HTR-8/SVneo (cell line): ENCODE measurements at regions not wholly inside any gene's neighbourhood (a gene's known extent, or its start where the extent isn't known, plus 50 kb on each side); places are given as distances from the start of the nearest gene placed in this dataset.

Source experiments
- DNase-seq: peaks from one replicate; pipeline ENCODE4 v3.0.0; 2011; ENCODE audit warnings: low spot score, mixed read lengths; ENCODE audit not compliant: insufficient read length
- FAIRE-seq: peaks from 2 replicates; lab custom pipeline; 2011; peaks lifted over from hg19 to GRCh38; lab: Jason Lieb, UNC

GRCh38 chr16:82567175-82567574 is 59.6 kb upstream of the CDH13 start:
- FAIRE-seq (no peak), DNase-seq (no peak)

DNA sequence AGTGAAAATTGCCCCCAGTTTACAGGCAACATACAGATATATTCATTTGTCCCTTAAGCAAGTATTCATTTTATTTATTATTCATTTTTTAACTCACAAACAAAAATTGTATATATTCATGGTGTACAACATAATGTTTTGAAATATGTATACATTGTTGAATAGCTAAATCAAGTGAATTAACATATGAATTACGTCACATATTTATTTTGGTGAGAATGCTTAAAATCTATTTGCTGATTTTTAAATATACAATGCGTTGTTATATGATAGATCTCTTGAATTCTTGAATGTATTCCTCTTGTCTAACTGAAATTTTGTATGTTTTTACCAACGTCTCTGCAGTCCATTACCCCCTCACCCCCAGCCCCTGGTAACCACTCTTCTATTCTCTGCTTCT is 63.4 kb upstream of the CDH13 start:
- FAIRE-seq (no peak), DNase-seq (no peak)

DNA sequence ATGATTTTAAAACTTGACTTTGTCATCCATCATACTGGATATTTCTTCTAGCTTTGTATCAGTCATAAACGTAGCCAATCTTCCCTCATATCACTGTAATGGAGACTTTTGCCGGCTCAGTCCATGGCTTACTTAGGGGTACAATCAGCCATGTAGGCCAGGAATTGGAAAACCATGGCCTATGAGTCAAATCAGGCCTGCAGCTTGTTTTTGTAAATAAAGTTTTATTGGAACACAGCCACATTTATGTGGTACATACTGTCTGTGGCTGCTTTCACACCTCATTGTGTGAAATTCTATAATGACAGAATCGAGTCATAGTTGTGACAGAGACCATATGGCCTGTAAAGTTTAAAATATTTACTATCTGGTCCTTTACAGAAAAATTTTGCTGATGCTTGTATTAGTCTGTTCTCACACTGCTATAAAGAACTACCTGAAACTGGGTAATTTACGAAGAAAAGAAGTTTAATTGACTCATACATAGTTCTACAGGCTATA is 64.5 kb upstream of the CDH13 start:
- DNase-seq (no peak), FAIRE-seq (no peak)

- FAIRE-seq = no peak
- no peak for DNase-seq
Measured at GRCh38 chr16:82560805-82561325, 65.9 kb upstream of the CDH13 start.

DNA sequence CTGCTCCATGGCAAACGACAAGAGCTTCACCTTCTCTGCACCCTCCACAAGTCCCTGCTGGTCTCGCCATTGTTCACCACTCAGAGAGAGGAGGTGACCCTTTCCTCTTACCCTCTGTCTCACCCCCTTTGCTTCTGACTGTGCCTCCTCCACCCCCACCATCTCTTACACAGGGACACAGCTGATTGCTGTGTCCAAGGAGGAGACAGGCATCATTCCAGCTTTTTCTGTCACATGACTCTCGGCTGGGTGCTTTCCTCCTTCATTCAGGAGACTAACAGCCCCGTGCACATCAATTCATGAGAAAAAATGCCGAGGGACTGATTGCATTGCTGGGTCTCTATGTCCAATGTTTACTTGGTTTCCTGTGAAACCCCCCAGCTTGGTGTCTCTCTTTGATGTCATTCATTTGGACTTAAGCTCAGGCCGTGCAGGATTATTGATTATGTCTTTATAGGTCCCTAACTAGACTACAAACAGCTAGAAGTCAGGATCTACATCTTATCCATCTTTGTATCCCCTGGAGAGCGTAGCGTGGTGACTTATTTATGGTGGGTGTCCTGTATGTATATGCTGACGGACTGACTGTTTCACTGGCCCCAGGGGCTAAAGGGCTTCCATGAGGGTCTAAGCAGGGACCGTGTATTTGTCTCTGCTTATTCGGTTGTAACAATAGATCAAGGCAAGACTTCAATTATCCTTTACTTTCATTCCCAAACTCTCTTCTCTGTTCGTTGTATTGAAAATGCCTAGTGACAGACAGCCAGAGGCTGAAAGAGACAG is 82.2 kb upstream of the CDH13 start:
- DNase-seq (no peak), FAIRE-seq (no peak)

DNA sequence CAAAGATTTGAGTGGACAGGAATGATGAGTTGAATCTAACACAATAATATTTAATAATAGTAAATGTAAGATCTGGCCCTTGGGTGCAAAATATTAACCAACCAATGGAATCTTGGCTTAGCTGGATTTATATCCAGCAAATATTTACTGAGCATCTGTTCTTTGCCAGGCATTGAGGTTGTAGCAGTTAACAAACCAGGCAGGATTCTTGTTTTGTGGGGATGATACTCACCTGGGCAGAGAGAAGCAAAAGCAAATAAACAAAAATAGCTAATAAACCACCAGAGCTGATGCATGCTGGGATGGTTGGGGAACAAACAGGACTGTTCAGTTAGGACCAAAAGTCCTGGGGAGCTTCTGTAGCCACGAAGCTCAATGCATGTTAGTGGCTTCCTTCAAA is 84.1 kb upstream of the CDH13 start:
- DNase-seq = no peak
- no peak for FAIRE-seq

GRCh38 chr16:82541103-82541502 is 85.7 kb upstream of the CDH13 start:
- DNase-seq = no peak
- no peak for FAIRE-seq

DNA sequence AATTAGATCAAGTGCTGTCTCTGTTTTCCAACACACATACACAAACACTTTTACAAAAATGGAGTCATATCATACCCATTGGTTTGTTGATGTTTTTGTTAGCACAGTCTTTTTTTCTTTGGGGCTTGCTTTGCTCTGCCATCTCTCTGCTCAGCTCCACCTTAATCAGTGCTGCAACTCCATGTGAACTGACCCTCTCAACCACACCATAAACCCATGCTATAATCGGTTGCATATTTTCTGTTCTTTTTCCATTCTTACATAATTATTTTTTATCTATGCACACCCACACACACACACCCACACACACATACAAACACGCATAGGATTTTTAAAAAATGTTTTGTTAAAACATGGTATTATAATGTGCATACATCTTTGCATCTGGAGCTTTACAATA is 91.0 kb upstream of the CDH13 start:
- FAIRE-seq = no peak
- DNase-seq = no peak

DNA sequence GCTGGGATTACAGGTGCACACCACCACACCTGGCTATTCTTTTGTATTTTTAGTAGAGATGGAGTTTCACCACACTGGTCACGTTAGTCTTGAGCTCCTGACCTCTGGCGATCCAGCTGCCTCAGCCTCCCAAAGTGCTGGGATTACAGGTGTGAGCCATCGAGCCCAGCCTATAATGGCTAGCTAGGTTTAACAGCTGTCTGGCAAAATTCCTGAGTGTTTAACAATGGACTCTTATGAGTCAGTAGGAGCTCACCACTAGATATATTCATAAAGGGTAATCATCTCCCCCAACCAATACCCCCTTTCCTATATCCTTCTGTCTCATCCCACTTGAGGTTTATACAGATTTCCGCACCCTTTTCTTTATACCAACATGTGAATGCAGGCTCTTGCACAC is 91.5 kb upstream of the CDH13 start:
- DNase-seq = no peak
- no peak for FAIRE-seq

GRCh38 chr16:82533189-82533588 is 93.6 kb upstream of the CDH13 start:
- DNase-seq (no peak), FAIRE-seq (no peak)

DNA sequence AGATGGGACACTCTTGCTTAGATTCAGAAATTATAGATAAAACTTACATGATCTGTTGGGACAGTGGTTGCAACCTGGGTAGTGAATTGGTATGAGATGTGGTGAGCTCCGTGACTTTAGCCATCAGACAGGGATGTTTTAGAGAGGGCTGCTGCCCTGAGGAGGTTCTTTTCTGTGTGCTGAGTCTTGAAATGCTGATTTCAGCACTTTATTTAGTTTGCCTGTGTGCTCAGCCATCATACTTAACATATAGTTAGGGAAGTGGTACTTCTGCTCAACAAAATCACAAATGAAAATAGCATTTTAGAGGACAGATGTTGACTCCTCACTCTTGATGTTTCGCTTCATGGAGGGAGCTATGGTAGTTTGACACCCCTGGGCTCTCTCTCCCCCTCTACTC is 95.9 kb upstream of the CDH13 start:
- FAIRE-seq (no peak), DNase-seq (no peak)

DNA sequence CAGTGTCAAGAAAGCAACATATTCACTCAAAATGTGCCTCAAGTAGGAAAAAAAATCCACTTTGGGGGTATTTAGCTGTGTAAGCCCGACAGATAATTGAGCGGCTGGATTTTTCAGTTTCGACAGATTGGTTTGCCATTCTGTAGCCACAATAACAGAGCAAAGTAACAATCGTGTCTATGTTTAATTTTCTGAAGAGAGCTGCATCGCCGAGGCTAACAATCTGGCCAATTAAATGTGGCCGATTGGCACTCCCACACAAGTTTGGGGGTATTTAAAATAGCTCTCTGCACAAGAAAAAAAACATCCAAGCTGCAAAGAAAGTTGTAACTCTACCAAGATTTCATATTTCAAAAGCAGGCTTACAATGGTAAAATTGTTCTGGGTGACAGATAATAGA is 99.7 kb upstream of the CDH13 start:
- FAIRE-seq (no peak), DNase-seq (no peak)

DNA sequence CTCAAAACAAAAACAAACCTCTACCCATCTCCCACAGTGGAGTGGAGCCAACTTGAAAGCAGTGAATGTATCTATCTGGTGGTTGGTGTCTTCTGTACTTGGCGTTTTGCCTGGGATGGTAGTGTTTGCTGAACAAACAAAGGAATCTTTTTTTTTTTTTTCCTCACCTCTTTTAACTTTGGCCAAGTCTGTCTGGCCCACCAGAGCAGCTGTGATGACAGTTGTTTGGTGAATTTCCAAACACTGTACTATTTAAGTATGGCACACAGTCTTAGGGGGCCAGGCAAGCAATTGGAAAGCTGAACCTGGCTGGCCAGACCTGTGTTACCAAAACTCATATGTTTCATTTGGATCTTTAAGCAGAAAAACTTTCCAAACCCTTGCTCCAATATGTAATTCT is 101.8 kb upstream of the CDH13 start:
- FAIRE-seq = no peak

DNA sequence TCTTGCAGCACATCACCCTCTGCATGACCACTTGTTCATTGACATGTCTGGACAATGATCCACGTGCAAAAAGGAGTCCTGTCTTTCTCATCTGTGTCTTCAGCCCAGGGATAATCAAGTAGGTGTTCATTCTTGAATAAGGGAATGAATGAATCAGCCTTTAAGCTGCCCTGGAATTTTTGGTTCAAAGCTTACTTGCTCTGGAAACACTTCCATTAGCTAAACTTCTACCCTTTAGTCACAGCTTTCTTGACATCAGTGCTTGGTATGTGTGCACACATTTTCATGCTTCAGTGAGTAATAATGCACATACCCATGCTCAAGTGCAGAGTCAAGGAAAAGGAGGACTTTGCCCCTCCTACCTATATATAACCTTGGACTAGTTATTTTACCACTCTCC is 103.0 kb upstream of the CDH13 start:
- DNase-seq = no peak
- FAIRE-seq = no peak

More for the DNA sequence above, 101.8 kb upstream of the CDH13 start:
- DNase-seq = no peak

- FAIRE-seq (no peak), DNase-seq (no peak)
Measured at GRCh38 chr16:82522026-82522425, 104.7 kb upstream of the CDH13 start.

DNA sequence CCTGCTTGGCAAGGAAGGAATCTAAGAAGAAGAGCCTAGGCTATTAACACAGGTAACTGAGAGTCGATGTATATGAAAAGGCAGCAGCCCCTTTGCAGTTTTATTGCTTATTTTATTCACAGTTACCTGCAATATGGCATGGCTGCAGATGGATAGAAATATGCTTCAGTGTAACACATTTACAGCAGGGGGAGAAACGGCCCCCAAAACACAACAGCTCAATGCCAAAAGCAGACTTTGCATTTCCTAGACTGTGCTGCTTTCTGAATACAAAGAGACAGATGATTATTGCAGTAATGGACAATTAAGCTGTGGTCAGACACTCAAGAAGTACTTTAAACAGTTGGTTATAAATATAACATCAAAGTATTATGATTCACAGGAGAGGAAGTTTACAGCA is 108.0 kb upstream of the CDH13 start:
- no peak for DNase-seq
- no peak for FAIRE-seq

DNA sequence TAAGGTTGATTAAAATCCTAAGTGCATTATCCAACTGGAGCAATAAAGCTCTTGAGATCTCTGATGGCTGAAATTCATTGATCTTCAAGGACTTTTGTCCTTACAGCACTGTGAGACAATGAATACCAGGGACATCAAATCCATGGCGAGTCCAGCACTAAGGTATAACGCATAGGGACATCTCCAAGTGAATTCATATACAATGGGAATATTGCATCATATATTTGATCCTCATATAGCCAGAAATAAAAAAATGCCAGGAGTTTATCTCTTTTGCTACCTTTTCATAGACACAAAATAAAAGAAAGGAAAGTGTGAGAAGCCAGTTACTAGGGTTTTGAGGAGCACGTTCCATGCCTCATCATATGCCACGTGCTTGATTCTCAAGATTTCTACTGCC is 112.5 kb upstream of the CDH13 start:
- DNase-seq (no peak), FAIRE-seq (no peak)

- no peak for DNase-seq
Measured at GRCh38 chr16:82510789-82511305, 115.9 kb upstream of the CDH13 start.

DNA sequence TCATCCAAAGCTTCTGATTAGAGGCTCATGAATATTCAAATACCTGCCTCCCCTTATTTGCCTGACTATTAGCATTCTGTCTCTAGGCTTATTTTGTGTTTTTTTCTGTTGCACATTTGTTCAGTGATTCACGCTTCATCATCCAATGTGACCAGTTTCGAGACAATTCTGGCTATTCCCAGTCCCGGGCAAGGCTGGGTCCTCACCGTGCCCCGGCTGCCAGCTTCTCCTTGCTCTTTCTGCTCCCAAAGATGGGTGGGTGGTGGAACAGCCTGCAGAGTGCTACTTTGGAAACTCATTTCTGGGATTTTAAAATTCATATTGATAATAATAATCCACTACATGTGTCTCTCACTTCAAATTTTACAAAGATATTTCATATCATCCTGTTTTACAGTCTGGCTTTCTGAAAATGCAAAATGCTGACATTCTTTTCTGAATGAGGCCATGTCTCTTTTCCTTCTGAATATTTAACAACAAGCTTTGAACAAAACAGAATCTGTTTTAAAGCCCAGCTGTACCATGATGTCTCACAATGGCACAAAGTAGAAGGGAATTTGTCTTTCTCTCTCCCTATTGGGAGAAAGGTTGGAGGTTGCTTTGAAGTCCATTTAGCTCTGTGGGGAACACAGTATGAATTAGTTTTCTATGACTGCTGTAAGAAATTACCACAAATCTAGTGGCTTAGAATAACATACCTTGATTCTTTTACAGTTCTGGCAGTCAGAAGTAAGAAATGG is 116.9 kb upstream of the CDH13 start:
- FAIRE-seq (no peak), DNase-seq (no peak)

More at GRCh38 chr16:82510789-82511305, 115.9 kb upstream of the CDH13 start:
- no peak for FAIRE-seq

DNA sequence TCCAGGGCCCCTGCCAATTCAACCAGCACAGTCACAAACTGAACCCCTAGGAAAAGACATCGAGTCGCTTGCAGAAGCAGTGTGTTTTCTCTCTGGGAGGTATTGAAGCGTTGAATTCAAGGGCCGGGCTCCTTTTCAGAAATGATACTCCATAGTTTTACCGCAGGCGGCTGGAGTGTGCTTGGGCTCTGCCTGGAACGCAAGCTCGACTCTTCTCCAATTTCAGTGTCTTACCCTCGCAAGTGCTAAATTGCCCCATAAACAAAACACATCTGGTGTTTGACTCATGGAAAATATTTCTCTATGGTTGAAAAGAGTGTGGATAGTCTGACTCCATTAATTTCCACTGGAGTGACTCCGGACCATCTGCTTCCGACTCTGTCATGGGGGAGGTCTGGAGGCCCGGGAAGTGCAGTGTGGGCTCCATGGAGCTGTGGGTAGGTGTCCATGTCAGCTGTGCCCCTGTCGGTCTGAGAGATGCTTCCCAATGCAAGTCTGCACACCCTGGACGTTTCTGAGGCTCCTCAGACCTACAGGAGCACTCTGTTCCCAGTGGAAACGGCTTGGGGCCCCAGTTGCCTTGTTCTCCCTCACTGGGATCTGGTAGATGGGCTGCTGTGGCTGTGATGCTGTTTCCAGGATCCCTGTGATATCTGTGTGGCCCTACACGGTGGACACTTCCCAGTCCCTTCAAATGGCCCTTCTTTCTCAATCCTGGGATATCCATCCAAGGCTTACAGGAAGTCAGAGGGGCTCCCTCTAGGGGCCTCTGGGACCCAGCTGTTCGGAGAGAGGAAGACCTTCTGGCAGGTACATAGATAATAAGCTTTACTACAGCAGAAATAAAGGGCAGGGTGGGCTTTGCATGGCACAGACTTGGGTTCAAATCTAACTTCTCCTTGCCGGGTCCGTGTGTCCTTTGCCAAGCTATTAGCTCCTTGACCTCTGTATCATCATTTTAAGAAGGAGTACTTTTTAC is 119.8 kb upstream of the CDH13 start:
- DNase-seq (no peak), FAIRE-seq (no peak)
